NB4 (cell line): ENCODE measurements at regions not wholly inside any gene's neighbourhood (a gene's known extent, or its start where the extent isn't known, plus 50 kb on each side); places are given as distances from the start of the nearest gene placed in this dataset.

Experiments
- POLR2A ChIP-seq: IDR thresholded peaks from 2 replicates; pipeline ENCODE4 v1.6.1; 2011; ENCODE audit warnings: mild to moderate bottlenecking; ENCODE audit not compliant: insufficient read length; ENCODE audit errors: extremely low read depth
- TF ChIP-seq, protein P1 (sequence below): IDR thresholded peaks from one replicate; pipeline ENCODE4 v1.5.1; 2012; ENCODE audit warnings: low read depth, low read length

GRCh38 chr11:95299078-95299679, 68.2 kb upstream of the SESN3 start:
- TF ChIP-seq, protein P1, sequence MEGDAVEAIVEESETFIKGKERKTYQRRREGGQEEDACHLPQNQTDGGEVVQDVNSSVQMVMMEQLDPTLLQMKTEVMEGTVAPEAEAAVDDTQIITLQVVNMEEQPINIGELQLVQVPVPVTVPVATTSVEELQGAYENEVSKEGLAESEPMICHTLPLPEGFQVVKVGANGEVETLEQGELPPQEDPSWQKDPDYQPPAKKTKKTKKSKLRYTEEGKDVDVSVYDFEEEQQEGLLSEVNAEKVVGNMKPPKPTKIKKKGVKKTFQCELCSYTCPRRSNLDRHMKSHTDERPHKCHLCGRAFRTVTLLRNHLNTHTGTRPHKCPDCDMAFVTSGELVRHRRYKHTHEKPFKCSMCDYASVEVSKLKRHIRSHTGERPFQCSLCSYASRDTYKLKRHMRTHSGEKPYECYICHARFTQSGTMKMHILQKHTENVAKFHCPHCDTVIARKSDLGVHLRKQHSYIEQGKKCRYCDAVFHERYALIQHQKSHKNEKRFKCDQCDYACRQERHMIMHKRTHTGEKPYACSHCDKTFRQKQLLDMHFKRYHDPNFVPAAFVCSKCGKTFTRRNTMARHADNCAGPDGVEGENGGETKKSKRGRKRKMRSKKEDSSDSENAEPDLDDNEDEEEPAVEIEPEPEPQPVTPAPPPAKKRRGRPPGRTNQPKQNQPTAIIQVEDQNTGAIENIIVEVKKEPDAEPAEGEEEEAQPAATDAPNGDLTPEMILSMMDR = no peak
- no peak for TF ChIP-seq POLR2A
